Stimulated activated CD8-positive, alpha-beta memory T cell treated with anti-CD3 and anti-CD28 coated beads, Interleukin-12 subunit alpha, Interleukin-12 subunit beta, amount 100 ng/mL, for 4 hours (primary cell): ENCODE measurements at regions not wholly inside any gene's neighbourhood (a gene's known extent, or its start where the extent isn't known, plus 50 kb on each side); places are given as distances from the start of the nearest gene placed in this dataset.

Experiments
- DNase-seq: peaks from one replicate; pipeline ENCODE4 v3.0.0-alpha.2; 2020; ENCODE audit warnings: low read depth

DNA sequence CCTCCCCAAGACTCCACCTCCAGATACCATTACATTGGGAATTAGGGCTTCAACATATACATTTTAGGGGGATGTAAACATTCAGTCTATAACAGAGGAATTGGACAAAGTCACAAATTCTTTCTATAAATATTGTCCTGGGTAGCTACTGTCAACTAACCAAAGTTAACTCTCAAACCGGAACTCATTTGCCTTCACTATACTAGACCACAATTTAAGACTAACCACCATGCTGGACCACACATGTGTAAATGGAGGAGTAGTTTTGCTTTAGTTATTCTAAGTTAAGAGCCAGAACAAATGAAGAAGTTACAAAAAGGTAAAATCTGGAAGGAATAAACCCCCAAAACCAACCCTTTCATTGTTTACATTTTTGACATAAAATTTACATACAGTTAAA is 222.8 kb downstream of the NDFIP2 start:
- DNase-seq: no peak

DNA sequence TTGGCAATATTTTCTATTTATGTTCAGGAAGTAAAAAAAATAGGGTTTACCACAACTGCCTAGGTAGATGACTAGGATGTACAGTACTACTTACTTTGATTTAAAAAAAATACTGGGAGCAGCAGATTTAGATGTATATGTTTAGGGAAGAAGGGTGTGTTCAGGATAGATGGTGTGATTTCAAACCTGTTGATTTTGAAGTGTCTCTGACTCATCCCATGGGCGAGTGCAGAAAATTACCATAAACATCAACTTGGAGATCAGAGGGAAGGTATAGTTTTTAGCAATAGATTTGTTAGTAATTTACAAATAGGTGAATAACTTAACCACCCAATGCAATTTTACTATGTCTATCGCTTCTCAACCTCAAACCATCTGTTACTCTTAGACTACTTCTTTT is 214.8 kb downstream of the NDFIP2 start:
- DNase-seq: no peak

DNA sequence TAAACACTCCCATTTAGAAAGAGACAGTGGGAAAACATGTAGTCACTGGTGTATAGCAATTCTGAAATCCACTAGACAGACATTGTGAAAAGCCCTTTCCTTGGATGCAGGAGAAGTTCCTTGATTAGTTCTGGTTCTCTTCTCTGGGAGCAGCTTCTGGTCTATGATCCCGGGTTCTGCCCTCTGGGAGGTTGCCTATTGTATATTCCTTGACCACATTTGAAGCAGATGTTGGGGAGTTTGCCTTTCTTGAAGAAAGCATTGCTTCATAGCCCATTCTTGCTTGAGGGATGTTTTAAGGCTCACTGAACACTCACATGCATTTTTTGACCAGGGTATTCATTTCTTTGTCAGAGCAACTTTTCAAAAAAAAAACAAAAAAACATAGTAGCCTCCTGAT is 211.9 kb downstream of the NDFIP2 start:
- DNase-seq: no peak

DNA sequence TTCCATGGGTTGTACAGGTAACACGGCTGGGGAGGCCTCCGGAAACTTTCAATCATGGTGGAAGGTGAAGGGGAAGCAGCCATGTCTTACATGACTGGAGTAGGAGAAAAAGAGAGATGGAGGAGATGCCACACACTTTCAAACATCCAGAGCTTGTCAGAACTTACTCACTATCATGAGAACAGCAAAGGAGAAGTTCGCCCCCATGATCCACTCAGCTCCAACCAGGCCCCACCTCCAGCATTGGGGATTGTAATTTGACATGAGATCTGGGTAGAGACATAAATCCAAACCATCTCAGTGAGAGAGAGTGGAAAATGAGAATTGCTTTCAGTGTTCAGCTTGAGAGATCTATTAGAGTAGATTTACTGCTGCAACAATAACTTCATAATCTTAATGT is 210.9 kb downstream of the NDFIP2 start:
- DNase-seq: no peak

DNA sequence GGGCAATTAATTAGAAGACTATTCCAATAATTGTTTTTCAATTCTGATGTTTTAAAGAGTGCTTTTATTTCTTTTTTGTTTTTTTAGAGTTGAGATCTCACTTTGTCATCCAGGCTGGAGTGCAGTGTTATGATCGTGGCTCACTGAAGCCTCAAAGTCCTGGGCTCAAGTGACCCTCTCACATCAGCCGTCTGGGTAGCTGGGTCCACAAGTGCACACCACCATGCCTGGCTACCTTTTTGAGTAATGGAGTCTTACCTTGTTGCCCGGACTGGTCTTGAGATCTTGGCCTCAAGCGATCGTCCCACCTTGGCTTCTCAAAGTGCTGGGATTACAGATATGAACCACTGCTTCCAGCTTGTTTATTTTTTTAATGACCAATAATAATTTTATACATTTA is 207.8 kb downstream of the NDFIP2 start:
- no peak for DNase-seq

DNA sequence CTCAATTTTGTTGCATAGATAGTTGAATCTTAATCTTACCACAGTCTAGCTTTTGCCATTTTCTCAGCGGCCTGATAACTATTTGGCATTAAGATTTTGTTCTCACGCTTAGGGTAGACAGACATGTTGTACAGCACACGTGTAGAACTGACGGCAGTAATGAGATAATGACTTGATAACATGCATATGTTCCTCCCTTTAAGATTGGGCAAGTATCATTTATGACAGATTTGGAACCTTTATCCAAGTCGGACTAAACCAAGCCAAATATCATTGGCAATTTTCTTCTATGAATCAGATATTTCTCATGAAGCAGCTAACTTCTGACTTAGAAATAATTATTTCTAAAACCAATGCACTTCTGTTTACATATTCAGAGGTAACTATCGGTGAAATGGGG is 205.5 kb downstream of the NDFIP2 start:
- DNase-seq: no peak

DNA sequence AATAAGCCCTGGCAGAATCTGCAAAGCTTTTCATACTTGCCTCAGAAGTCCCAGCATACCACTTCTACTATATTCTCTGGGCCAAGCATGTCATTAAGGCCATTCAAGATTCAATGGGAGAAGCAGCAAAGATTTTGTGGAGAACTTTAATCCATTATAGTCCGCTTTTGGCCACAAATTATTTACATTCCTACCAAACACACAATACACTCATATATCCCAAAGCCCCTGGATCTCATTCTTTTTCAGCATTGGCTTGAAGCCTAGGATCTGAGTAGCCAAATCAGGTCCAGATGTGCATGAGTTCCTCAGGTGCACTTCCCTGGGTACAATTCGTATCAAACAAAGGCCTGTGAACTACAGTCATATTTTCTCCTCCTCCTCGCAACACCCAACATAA is 203.4 kb downstream of the NDFIP2 start:
- DNase-seq: no peak

DNA sequence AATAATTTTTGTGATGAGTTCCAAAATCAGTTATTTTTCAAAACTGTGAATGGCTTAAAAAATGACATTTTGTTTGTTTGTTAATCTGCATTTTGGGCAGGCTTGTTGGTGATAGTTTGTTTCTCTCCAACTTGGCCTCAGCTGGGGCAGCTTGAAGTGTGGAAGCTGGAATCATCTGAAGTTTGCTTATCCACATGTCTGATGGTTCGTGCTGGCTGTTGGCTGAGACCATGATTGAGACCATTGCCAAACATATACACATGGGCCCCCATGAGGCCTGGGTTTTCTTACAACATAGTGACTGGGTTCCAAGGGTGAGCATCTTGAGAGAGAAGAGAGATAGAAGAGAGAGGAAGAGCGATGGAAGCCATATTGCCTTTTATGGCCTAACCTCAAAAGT is 201.2 kb downstream of the NDFIP2 start:
- DNase-seq: no peak

DNA sequence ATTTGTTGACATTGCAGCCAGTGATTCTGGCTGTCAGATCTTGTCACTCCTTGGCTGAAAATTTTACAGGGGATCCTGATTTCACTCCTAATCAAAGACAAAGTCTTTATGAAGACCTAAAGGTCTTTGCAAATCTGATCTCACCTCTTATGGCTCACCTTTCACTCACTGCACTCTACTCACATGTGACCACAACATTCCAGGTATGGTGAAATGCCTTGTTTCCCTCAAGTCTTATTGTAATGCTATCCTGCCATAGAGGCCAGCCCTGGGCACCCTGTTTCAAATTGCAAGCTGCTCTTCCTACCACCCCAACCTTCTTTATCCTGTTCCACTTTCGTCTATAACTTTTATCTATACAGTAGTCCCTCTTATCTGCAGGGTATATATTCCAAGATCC is 200.1 kb downstream of the NDFIP2 start:
- no peak for DNase-seq

DNA sequence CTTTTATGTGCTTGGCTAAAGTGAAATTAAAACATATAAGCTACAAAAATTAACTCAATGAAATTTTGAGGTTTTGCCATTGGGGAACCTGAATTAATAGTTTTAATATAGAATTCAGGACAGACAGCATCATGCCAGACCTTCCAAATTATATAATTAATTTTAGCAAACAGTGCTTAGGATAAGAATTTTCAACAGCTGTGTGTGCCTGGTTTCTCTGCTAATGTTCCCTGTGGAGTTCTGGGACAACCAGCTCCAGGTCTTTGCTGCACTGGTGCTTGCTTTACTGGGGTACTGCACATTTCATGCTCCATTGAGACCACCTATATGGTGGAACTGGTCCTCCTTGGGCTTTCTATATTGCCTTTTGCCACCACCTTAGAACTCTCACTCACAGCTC is 199.5 kb downstream of the NDFIP2 start:
- DNase-seq: no peak

DNA sequence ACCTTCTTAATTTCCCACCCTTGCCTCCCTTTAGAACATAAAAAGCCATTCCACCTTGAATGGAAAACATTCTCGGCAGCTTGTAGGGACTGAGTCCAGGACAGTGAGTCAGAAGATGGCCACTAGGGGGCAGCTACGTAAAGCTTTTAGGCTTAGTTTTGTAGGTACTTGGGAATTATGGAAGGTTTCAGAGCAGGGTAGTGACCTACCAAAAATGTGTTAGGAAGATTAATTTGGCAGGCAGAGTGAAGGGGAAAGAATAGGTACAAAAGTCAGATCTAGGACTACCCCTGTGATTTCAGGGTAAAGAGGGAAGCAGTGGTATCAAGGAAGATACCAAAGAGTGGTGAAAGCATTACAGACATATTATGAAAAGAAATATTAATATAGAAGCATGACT is 198.4 kb downstream of the NDFIP2 start:
- no peak for DNase-seq

DNA sequence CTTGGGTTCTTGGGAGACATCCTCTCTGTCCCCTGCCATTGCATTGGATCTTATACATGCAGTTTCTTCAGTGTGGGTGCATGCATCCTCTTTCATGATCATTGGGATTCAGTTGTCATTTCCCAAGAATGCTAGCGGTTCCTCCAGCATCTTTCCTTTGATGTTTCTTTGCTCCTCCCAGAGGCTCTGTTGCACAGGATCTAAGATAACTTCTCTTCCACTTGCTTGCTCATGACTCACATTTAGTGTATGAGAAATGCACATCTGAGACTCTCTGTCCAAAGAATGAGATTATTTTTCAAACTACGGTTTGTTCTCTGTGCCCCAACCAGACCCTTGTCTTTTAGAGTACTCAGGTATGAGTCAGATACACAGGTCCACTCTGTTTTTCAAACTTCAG is 197.1 kb downstream of the NDFIP2 start:
- DNase-seq: no peak

DNA sequence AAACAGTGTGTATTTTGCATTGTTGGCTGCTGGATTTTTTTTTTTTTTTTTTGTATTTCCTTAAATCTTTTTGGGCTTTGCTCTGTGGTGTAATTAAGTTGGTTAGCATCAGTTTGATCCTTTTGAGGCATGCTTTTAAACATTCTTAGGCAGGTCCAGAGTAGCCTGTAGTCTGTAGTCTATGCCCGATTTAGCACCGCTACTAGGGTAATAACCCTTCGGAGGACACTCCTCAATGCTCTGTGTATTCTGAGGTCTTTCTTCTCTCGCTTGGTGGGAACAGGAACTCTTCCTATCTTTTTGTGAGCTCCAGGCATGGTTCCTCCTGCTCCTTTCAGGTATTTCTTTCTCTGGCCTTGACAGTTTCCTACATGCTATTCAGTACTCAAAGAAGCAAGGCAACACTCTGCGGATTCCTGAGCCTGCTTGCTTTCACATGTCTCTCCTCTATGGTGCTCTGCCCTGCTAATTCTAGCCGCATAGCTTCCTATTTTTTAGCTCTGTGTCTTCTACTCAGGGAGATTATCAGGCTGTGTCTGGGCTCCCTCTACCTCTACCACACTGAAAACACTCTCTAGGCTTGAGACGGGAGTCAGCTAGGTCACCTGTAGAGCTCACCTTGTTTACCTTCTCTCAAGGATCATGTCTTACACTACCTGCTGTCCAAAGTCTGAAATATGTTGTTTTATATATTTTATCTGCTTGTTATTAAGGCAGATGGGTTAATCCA is 195.1 kb downstream of the NDFIP2 start:
- no peak for DNase-seq

DNA sequence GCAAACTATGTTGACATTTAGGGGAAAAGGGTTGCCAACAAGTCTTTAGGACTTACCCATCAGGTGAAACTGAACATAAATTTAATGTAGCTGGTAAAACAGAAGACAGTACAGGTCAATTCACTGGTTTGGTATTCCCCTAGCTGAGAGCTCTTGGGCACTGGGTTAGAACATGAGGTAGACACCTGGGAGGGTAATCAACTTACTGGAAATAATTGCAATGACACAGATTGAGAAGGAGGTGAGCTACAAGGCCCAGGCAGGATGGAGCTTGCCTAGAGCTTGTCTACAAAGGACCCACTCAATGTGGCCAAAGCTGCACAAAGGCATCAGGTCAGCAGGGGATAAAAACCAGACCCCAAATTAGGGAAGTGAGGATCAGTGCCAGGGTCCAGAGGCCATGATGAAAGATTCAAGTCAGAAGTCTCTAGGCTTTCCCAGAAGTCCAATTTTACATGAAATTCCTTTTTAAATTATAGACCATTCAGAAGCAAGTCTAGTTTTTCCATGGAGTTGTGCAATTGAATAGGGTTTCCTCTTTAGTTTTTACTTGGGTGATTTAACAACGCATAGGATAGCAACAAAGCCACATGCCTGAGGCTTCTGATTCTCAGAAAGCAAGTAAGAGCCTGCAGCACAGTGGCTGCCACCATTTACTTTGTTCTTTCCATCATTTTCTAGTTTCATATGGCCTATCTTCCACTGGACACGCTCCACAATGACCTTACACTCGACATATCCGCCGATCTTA is 194.0 kb downstream of the NDFIP2 start:
- DNase-seq: no peak

DNA sequence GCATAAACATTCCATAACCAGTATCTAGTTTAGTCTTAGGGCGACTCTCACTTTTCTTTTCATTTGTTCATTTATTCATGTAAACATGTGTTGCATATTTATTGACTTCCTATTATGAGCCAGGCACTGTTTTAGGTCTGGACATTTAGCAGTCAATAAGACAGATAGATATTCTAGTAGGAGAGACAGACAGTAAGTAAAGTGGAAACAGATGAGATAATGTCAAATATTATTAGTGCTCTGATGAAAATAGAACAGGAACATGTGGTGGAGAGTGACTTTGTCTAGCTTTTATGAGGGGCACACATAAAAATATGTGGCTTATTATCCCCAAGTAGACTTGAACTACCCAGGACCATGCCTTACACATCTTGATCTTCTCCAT is 193.0 kb downstream of the NDFIP2 start:
- DNase-seq: no peak

DNA sequence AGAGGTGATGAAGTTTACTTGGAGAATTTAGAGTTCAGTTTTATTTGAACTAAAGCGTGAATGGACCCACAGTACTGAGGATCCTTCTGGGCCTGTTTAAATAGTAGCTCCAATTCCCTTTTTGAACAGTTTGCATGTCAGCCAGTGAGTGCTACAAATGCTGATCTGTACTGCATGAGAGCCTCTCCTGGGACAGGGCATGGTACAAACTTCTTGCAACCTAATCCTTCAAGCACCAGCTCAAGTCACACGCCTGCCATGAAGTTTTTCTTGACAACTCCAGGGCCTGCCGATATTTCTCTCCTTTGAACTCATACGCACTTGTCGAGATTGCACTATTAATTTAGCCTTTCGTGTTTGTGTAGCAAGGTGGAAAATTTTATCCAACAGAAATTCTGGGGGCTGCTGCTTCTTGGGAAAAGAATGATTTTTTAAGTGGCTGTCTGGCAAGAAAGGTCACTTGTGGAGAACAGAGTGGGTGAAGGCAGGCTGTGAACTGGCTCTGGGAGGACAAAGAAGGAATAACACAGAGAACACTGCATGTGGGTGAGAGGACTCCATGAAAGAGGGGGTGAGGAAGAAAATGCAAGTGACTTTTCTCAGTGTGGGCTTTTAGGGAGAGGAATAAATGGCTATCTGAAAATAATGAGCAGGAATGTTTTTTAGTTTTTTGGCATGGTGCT is 192.5 kb downstream of the NDFIP2 start:
- DNase-seq: no peak

DNA sequence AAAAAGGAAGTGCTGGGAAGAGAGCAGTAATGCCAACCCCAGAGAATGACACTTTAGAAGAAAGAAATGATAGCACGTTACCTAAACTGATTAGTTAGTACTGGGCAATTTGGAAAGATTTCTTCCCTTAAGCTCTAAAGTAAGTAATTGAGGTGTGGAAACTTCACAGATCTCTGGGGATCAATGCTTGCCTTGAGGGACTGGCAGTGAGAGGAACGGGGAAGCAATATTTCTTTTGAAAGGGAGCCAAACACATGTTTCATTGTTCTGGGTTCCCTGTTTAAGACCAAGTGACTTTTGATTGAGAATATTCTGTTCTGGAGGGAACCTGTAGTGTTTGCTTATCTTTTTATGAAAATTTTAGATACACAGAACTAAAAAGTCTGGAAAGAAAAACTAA is 190.5 kb downstream of the NDFIP2 start:
- DNase-seq: no peak

DNA sequence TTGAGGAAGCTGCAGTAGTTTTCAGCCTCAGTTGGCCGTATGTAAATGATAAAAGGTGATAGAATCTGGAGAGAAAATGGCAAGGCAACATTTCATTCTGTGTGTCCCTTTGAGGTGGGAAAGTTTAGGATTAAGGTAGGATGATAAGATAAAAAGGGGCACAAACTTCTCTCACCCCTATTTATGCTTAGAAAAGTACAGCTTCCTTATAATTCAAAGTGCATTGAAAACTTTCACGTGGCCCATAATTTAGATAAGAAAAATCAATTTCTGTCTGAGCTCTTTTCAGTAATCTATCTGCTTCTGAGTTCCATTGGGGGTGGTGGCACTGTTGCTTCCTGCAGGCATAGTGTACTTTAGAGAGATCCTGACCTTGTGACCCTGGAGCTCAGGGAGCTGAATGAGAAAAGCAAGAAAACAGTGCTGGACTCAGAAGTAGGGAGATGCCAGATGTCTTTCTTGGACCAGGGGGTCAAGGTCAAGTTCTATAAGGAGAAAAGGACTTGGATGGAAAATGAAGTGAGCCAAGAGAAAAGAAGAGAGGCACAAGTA is 187.3 kb downstream of the NDFIP2 start:
- no peak for DNase-seq

DNA sequence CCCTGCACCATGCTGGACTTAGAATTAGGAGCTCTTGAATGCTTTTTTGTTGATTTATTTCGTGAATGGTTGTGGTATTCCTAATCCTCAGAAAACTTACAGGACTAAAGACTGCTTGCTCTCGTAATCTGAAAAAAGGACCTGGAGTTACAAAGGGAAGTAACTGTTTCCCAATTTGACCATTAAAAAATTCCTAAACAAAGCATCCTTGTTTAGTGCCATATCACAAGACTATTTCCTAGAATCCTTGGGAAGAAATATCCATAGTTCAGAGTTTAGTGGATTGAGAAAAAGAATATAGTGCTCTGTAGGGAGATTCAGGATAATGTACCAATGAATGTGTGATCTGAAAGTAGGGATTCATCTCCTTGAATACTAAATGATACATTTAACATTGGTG is 186.8 kb downstream of the NDFIP2 start:
- DNase-seq: no peak

DNA sequence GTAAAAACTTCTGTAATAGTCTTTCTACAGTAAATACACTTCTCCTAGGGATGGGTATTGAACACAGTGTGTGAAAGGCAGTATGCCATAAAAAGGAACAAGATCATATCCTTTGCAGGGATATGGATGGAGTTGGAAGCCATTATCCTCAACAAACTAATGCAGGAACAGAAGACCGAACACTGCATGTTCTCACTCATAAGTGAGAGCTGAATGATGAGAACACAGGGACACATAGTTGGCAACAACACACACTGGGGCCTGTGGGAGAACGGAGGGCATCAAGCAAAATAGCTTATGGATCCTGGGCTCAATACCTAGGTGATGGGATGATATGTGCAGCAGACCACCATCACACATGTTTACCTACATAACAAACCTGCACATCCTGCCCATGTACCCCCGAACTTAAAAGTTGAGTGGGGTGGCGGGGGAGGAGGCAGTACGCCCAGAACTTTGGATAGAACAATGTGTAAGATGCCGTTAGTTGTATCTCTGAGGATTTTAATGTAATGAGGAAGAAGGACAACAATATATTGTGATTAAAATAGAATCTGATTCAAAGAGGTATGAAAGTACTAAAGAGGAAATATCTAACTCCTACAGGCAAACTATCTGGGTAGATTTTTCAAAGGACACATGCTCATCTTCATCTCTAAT is 183.2 kb downstream of the NDFIP2 start:
- no peak for DNase-seq

DNA sequence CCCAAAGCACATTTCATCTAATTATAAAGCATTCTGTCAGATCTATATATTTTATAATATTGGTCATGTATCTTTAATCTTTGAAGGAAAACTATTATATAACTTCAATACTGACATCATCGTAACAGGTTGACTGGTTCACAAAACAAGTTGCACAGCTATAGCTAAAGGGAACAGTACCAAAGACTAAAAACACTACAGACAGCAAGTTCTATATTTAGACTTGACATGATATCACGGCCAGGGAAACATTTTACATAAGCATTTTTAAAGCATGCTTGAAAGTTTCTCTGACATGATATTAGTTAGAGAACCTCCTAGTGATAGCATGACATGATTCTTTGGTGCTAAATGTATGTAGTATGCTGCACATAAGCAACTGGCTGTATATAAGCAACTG is 182.5 kb downstream of the NDFIP2 start:
- DNase-seq: no peak

DNA sequence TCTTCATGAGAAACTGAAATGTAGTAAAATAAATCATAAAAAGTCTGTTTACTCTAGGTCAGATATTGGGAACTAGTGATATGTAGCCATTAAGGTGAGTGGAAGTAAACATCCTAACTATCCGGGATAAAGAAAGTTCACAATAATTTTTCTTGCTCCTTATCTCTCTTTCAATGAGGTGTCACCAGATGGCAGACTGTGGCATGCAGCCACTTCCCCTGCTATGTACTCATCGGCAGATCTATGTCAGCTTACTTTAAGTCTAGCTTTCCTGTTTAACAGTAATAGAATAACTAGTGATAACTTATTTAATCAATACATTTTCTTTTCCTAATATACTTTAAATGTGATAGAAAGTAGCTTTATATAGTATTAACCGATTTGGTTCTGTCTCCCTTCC is 181.9 kb downstream of the NDFIP2 start:
- DNase-seq: no peak

DNA sequence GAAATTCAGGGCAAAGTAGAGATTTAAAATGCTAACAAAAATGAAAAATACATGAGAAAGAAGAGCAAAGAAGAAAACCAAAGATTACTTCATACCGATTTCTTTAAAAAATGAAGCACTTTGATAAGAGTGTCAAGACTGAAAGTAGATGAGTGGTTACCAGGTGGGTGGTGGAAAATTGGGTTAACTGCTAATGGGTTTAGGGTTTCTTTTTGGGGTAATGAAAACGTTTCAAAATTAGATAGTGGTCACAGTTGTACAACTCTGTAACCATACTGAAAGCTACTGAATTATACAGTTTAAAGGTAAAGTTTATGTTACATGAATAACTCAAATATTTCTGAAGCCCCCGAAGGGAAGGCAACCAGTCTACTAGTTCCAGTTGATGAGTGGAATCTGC is 179.4 kb downstream of the NDFIP2 start:
- no peak for DNase-seq
